HEK293T (cell line): ENCODE measurements at regions not wholly inside any gene's neighbourhood (a gene's known extent, or its start where the extent isn't known, plus 50 kb on each side); places are given as distances from the start of the nearest gene placed in this dataset.

Source experiments
- CTCF ChIA-PET: fragments of 350-600 bp; formaldehyde crosslinking; extraction: SDS; loops from one replicate; lab custom pipeline; 2021; ENCODE audit warnings: antibody characterized with exemption, inconsistent platforms; lab: Yijun Ruan, JAX
- POLR2A ChIA-PET: fragments of 350-600 bp; formaldehyde crosslinking; extraction: SDS; loops from one replicate; lab custom pipeline; 2020; ENCODE audit warnings: antibody characterized with exemption, inconsistent platforms; lab: Yijun Ruan, JAX
- DNase-seq: peaks from one replicate; pipeline ENCODE4 v3.0.0; 2012; ENCODE audit warnings: mixed read lengths; ENCODE audit errors: extremely low spot score
- ARNT ChIP-seq: fragments of 450-650 bp; IDR thresholded peaks from 2 replicates; pipeline ENCODE4 v1.6.1; 2017; ENCODE audit warnings: mild to moderate bottlenecking
- BHLHE40 ChIP-seq: fragments of 450-650 bp; IDR thresholded peaks from 2 replicates; pipeline ENCODE4 v1.6.1; 2016; ENCODE audit warnings: mild to moderate bottlenecking, moderate library complexity, borderline replicate concordance
- CTBP1 ChIP-seq: fragments of 450-650 bp; IDR thresholded peaks from 2 replicates; pipeline ENCODE4 v1.6.1; 2016; ENCODE audit warnings: borderline replicate concordance
- ELF4 ChIP-seq: fragments of 450-650 bp; IDR thresholded peaks from 2 replicates; pipeline ENCODE4 v1.6.1; 2017; ENCODE audit warnings: antibody characterized with exemption
- FOXA1 ChIP-seq: fragments of 450-650 bp; IDR thresholded peaks from 2 replicates; pipeline ENCODE4 v1.6.1; 2016; ENCODE audit warnings: mild to moderate bottlenecking
- FOXK2 ChIP-seq: fragments of 450-650 bp; IDR thresholded peaks from 2 replicates; pipeline ENCODE4 v1.6.1; 2016; ENCODE audit warnings: mild to moderate bottlenecking
- FOXM1 ChIP-seq: fragments of 450-650 bp; IDR thresholded peaks from 2 replicates; pipeline ENCODE4 v1.6.1; 2017; ENCODE audit warnings: mild to moderate bottlenecking, borderline replicate concordance
- HDGF ChIP-seq: fragments of 450-650 bp; IDR thresholded peaks from 2 replicates; pipeline ENCODE4 v1.6.1; 2017; ENCODE audit warnings: antibody characterized with exemption, borderline replicate concordance
- L3MBTL2 ChIP-seq: fragments of 450-650 bp; conservative IDR thresholded peaks from 2 replicates; pipeline ENCODE4 v1.6.1; 2016; ENCODE audit warnings: mild to moderate bottlenecking
- LEF1 ChIP-seq: fragments of 450-650 bp; IDR thresholded peaks from 2 replicates; pipeline ENCODE4 v1.6.1; 2017; ENCODE audit warnings: mild to moderate bottlenecking, borderline replicate concordance
- NFRKB ChIP-seq: fragments of 450-650 bp; IDR thresholded peaks from 2 replicates; pipeline ENCODE4 v1.6.1; 2016; ENCODE audit warnings: mild to moderate bottlenecking, moderate library complexity
- SP1 ChIP-seq: fragments of 450-650 bp; IDR thresholded peaks from 2 replicates; pipeline ENCODE4 v1.6.1; 2017
- SUZ12 ChIP-seq: fragments of 450-650 bp; IDR thresholded peaks from 2 replicates; pipeline ENCODE4 v1.6.1; 2016; ENCODE audit warnings: mild to moderate bottlenecking
- TARDBP ChIP-seq: fragments of 450-650 bp; IDR thresholded peaks from 2 replicates; pipeline ENCODE4 v1.6.1; 2016
- ZNF384 ChIP-seq: fragments of 450-650 bp; IDR thresholded peaks from 2 replicates; pipeline ENCODE4 v1.6.1; 2016
- TF ChIP-seq, protein P1 (sequence below): fragments of 450-650 bp; IDR thresholded peaks from 2 replicates; pipeline ENCODE4 v1.6.1; 2016

- ChIA-PET POLR2A (no interaction called here), CTCF (no interaction called here)
- no peak for TF ChIP-seq ARNT
- TF ChIP-seq NFRKB: no peak
- TF ChIP-seq SP1: no peak
- no peak for TF ChIP-seq HDGF
- no peak for TF ChIP-seq ZNF384
These were observed 123.8 kb upstream of the RTL1 start for GRCh38 chr14:101027291-101027690.

GRCh38 chr14:101027966-101028365 lies 124.4 kb upstream of the RTL1 start:
- no peak for DNase-seq
- ChIA-PET POLR2A (no interaction called here), CTCF (no interaction called here)
- no peak for TF ChIP-seq TARDBP
- no peak for TF ChIP-seq FOXA1
- no peak for TF ChIP-seq ELF4
- TF ChIP-seq SP1: no peak
- TF ChIP-seq BHLHE40: no peak
- no peak for TF ChIP-seq SUZ12
- no peak for TF ChIP-seq ARNT
- TF ChIP-seq, protein P1, sequence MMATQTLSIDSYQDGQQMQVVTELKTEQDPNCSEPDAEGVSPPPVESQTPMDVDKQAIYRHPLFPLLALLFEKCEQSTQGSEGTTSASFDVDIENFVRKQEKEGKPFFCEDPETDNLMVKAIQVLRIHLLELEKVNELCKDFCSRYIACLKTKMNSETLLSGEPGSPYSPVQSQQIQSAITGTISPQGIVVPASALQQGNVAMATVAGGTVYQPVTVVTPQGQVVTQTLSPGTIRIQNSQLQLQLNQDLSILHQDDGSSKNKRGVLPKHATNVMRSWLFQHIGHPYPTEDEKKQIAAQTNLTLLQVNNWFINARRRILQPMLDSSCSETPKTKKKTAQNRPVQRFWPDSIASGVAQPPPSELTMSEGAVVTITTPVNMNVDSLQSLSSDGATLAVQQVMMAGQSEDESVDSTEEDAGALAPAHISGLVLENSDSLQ: no peak
- TF ChIP-seq FOXK2: no peak
- TF ChIP-seq FOXM1: no peak
- no peak for TF ChIP-seq CTBP1
- no peak for TF ChIP-seq ZNF384
- TF ChIP-seq LEF1: no peak

More at GRCh38 chr14:101027291-101027690, 123.8 kb upstream of the RTL1 start:
- DNase-seq: no peak

DNA sequence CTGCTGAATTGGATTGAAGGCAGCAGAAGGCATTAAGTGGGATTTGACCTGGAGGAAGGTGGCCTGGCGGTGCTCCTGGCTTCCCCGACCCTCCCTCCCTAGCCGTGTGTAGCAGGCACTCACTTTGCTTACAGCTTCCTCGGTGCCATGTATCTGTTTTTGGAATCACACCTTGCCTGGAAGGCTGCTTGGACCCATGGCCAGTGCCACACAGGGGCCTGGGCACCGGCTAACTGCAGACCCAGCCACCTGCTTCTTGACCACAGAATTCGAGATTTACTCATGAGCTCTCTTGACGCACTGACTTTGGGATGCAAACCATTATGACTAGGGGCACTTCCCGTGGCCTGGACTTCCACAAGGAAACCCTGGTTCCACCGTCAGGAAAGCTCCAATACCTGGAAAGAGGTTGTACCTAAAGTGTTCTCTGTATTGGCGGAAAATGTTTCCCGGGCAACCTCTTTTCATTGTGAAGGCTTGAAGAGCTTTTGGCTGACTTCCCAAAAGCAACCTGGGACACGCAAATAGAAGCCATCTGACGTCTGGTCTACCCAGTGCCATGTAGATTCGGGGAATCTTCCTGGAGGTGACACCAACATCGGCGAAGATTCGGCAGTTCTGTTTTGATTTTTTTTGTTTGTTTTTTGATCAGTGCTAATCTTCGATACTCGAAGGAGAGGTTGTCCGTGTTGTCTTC lies 125.6 kb upstream of the RTL1 start:
- CTCF ChIA-PET: interaction anchor here (0.7 kb wide), 1 partner anchor 8 kb away, joined by 3 read pairs; no protein-coding TSS in a partner anchor
- no peak for DNase-seq
- no peak for TF ChIP-seq CTBP1
- no peak for TF ChIP-seq HDGF
- no peak for TF ChIP-seq ELF4
- TF ChIP-seq NFRKB: no peak
- TF ChIP-seq TARDBP: no peak
- TF ChIP-seq L3MBTL2: no peak
- TF ChIP-seq, protein P1: no peak
- TF ChIP-seq FOXM1: no peak
- TF ChIP-seq SP1: no peak
- TF ChIP-seq SUZ12: no peak
- no peak for TF ChIP-seq ZNF384
- no peak for TF ChIP-seq FOXK2
- no peak for TF ChIP-seq BHLHE40
- POLR2A ChIA-PET: no interaction called here

DNA sequence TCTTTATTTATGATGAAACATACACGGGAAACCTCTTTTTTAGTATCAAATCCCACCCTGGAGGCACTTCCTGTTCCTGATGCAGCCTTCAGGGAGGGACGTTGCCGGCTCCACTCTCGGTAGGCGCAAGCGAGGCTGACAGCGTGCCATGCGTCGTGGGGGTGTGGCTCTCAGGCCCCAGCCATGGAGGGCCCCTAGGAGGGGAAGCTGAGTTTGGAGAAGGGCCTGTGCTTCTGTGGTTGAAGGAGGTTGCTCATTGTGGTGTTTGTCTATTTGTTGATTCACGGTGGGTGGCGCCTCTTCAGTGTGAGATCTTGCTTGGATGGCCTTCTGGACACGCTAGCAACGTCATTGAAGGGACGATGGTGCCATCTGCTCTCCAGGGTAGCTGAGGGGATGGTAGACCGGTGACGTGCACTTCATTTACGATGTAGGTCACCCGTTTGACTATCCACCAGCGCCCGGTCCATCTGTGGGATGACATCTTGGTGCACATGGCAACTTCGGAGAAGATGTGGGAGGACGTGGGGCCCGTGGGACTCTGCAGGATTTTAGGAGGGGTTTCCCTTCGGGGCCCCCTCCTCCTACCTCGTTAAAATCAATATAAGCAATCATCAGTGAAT lies 126.3 kb upstream of the RTL1 start:
- ChIA-PET CTCF (interaction anchor here (0.7 kb wide), 1 partner anchor 7 kb away, joined by 3 read pairs; no protein-coding TSS in a partner anchor), POLR2A (no interaction called here)
- DNase-seq: no peak
- TF ChIP-seq, protein P1: no peak
- TF ChIP-seq ARNT: no peak
- no peak for TF ChIP-seq BHLHE40
- TF ChIP-seq ELF4: no peak
- TF ChIP-seq SP1: no peak
- no peak for TF ChIP-seq L3MBTL2
- TF ChIP-seq LEF1: no peak

GRCh38 chr14:101030586-101030985 lies 127.1 kb upstream of the RTL1 start:
- DNase-seq: no peak
- TF ChIP-seq, protein P1: no peak
- TF ChIP-seq ARNT: no peak
- no peak for TF ChIP-seq ELF4
- TF ChIP-seq TARDBP: no peak
- no peak for TF ChIP-seq FOXM1
- TF ChIP-seq FOXA1: no peak
- TF ChIP-seq CTBP1: no peak
- TF ChIP-seq SP1: no peak
- ChIA-PET CTCF (no interaction called here), POLR2A (no interaction called here)

- POLR2A ChIA-PET: no interaction called here
- no peak for DNase-seq
- CTCF ChIA-PET: no interaction called here
- TF ChIP-seq, protein P1: no peak
- TF ChIP-seq CTBP1 (no peak), ELF4 (no peak), SUZ12 (no peak), LEF1 (no peak), L3MBTL2 (no peak), FOXM1 (no peak), NFRKB (no peak), TARDBP (no peak), FOXA1 (no peak), FOXK2 (no peak), HDGF (no peak), ZNF384 (no peak), SP1 (no peak), ARNT (no peak), BHLHE40 (no peak)
These were observed 127.7 kb upstream of the RTL1 start for GRCh38 chr14:101031186-101031585.
